Kidney capillary endothelial cell (primary cell): ENCODE measurements at regions not wholly inside any gene's neighbourhood (a gene's known extent, or its start where the extent isn't known, plus 50 kb on each side); places are given as distances from the start of the nearest gene placed in this dataset.

ENCODE experiments used
- DNase-seq: peaks from one replicate; pipeline ENCODE4 v3.0.0-alpha.2; 2018; ENCODE audit warnings: low spot score

- DNase-seq = peak; percentile 39
These were observed 63.0 kb downstream of the INSIG1 start for GRCh38 chr7:155360495-155361345.

GRCh38 chr7:155361346-155361680 lies 63.6 kb downstream of the INSIG1 start:
- no peak for DNase-seq

- no peak for DNase-seq
These were observed 64.3 kb downstream of the INSIG1 start for GRCh38 chr7:155361947-155362346.

GRCh38 chr7:155362380-155363145 lies 64.9 kb downstream of the INSIG1 start:
- no peak for DNase-seq

GRCh38 chr7:155363146-155363539 lies 65.5 kb downstream of the INSIG1 start:
- DNase-seq = no peak

- DNase-seq = no peak
These were observed 66.3 kb downstream of the INSIG1 start for GRCh38 chr7:155363852-155364600.

- no peak for DNase-seq
These were observed 67.6 kb downstream of the INSIG1 start for GRCh38 chr7:155365146-155365874.

- DNase-seq = no peak
These were observed 71.4 kb downstream of the INSIG1 start for GRCh38 chr7:155368894-155369600.

GRCh38 chr7:155369766-155370165 lies 72.1 kb downstream of the INSIG1 start:
- no peak for DNase-seq

GRCh38 chr7:155371331-155371883 lies 73.7 kb downstream of the INSIG1 start:
- DNase-seq = no peak

- DNase-seq = no peak
These were observed 74.5 kb downstream of the INSIG1 start for GRCh38 chr7:155371884-155372781.

GRCh38 chr7:155372782-155373358 lies 75.2 kb downstream of the INSIG1 start:
- no peak for DNase-seq

- no peak for DNase-seq
These were observed 75.9 kb downstream of the INSIG1 start for GRCh38 chr7:155373359-155374273.

GRCh38 chr7:155374276-155375252 lies 76.9 kb downstream of the INSIG1 start:
- DNase-seq = no peak

- DNase-seq = peak; percentile 40
These were observed 77.9 kb downstream of the INSIG1 start for GRCh38 chr7:155375337-155376277.
